Pons (tissue), 1 donor: ENCODE measurements at regions not wholly inside any gene's neighbourhood (a gene's known extent, or its start where the extent isn't known, plus 50 kb on each side); places are given as distances from the start of the nearest gene placed in this dataset.
"Not testable (repeated sequence)": the region's sequence is repeated elsewhere in the genome, so short reads cannot be mapped to it uniquely, and the experiment has no call there.

Experiments
- DNase-seq: peaks from one replicate; pipeline ENCODE4 v3.0.0-alpha.2; 2016; ENCODE audit warnings: low spot score

GRCh38 chr5:120999550-120999949 lies 535.5 kb downstream of the PRR16 start:
- DNase-seq, result no peak

GRCh38 chr5:121006217-121006616 lies 542.1 kb downstream of the PRR16 start:
- no peak for DNase-seq

GRCh38 chr5:121008041-121008440 lies 543.9 kb downstream of the PRR16 start:
- no peak for DNase-seq

GRCh38 chr5:121009058-121009457 lies 545.0 kb downstream of the PRR16 start:
- no peak for DNase-seq

GRCh38 chr5:121018004-121018403 lies 553.9 kb downstream of the PRR16 start:
- DNase-seq, result no peak

GRCh38 chr5:121019106-121019505 lies 555.0 kb downstream of the PRR16 start:
- DNase-seq, result no peak

GRCh38 chr5:121019734-121020133 lies 555.6 kb downstream of the PRR16 start:
- DNase-seq, result no peak

- DNase-seq, result no peak
These were observed 557.6 kb downstream of the PRR16 start for GRCh38 chr5:121021681-121022080.

GRCh38 chr5:121024416-121025311 lies 560.6 kb downstream of the PRR16 start:
- no peak for DNase-seq

- no peak for DNase-seq
These were observed 561.6 kb downstream of the PRR16 start for GRCh38 chr5:121025671-121026070.

- no peak for DNase-seq
These were observed 563.5 kb downstream of the PRR16 start for GRCh38 chr5:121027636-121028035.

- DNase-seq, result no peak
These were observed 565.6 kb downstream of the PRR16 start for GRCh38 chr5:121029536-121030245.

- no peak for DNase-seq
These were observed 567.4 kb downstream of the PRR16 start for GRCh38 chr5:121031491-121031890.

- DNase-seq, result no peak
These were observed 569.2 kb downstream of the PRR16 start for GRCh38 chr5:121033334-121033733.

- no peak for DNase-seq
These were observed 574.3 kb downstream of the PRR16 start for GRCh38 chr5:121038438-121038837.

- no peak for DNase-seq
These were observed 585.9 kb downstream of the PRR16 start for GRCh38 chr5:121049971-121050370.

- DNase-seq, result no peak
These were observed 589.2 kb downstream of the PRR16 start for GRCh38 chr5:121053055-121053985.

- no peak for DNase-seq
These were observed 591.5 kb downstream of the PRR16 start for GRCh38 chr5:121055586-121055985.

GRCh38 chr5:121064241-121064640 lies 600.1 kb downstream of the PRR16 start:
- not testable (repeated sequence) for DNase-seq

GRCh38 chr5:121086671-121087070 lies 622.6 kb downstream of the PRR16 start:
- DNase-seq, result no peak

- no peak for DNase-seq
These were observed 623.5 kb downstream of the PRR16 start for GRCh38 chr5:121087560-121087959.

GRCh38 chr5:121088341-121088740 lies 624.2 kb downstream of the PRR16 start:
- DNase-seq, result no peak
